ENCODE measurements at regions not wholly inside any gene's neighbourhood (a gene's known extent, or its start where the extent isn't known, plus 50 kb on each side); places are given as distances from the start of the nearest gene placed in this dataset.
"Not testable (repeated sequence)": the region's sequence is repeated elsewhere in the genome, so short reads cannot be mapped to it uniquely, and the experiment has no call there.

DNA sequence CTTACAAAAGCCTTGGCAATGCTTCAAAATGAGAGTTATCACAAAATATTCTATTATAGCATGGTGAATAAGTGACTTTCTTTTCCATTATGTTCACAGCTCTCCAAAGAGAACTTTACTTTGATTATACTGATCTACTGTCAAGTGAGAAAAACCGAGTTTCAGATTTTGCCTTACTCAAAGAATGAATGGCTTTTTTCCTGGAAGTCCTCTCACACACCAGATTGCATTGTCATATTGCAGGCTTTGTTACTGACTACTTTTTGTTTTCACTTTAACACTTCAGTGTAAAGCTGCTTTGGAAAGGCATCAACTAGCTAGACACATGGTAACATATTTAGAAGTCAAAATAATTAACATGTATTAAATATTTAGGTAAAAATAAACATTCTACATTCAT is 765.2 kb upstream of the NUDT12 start:
- DNase-seq = no peak

DNA sequence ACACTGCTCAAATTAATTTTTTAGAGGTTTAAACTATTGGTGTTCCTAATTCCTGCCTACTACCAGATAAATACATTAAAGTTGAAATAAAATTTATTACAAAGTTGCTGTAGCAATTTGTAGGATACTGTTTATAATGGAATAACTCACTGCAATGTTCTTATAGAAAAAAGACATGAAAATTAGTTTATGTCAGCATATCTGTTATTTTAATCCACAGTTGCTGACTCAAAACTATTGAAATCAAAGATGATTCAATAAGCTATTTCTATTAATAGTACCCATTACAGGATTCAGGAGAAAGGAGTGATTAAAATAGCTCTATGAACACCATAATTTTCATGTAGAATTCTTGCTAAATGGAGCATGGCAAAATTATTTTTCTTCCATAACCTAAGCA is 764.4 kb upstream of the NUDT12 start:
- no peak for DNase-seq

- no peak for DNase-seq
Observed at GRCh38 chr5:104325356-104325755, 762.8 kb upstream of the NUDT12 start.

DNA sequence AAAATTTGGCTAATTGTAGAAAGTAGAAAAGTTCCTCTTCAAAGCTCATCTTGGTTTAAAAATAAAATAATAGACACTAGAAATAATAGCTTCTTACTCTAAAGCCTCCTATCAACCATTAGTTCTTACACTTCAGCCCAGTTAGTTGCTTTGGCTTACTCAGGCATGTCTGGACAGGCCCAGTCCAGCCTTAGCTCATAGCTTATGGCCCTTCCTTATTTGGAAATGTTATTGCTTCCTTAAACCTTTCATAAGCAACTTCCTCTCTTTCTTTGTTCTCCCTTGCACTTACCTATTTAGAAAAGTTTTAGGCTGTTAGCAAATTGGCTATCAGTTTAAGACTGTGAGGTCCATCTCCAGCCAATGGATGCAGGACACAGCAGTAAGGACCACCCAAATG is 754.1 kb upstream of the NUDT12 start:
- DNase-seq = not testable (repeated sequence)

GRCh38 chr5:104312481-104312880 is 749.9 kb upstream of the NUDT12 start:
- no peak for DNase-seq

GRCh38 chr5:104305602-104306001 is 743.0 kb upstream of the NUDT12 start:
- no peak for DNase-seq

DNA sequence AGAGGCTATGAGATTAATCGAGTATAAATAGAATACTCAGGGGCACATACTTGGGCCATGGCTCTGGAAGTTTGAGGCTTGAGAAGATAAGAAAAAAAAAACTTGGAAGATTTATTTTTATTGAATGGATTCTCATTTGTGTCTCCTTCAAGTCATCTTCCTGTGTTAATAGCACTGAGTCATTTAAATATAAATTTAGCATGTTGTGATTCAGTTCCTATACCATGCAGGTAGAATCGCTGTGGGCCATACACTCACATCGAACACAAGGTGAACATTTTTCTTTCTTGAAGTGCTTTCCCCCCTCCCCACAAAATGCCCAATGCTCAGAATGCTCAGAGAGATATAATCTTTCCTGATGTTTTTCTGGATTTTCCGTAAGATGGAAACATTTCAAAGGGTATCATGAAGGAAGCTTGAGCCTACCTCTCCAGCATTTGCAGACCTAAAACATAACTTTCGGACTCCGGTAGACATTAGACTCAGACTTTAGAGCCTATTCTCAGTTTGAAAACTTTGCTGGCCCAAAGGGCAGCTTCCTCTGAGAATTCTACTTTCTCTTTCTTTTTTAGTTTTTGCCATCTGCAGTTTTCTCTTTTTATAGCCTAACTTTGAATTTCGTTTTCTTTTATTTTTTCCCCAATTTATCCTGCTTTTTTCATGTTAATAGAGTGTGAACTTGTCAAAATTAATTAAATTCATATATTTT is 737.6 kb upstream of the NUDT12 start:
- DNase-seq = no peak

- no peak for DNase-seq
Observed at GRCh38 chr5:104298518-104298917, 735.9 kb upstream of the NUDT12 start.

DNA sequence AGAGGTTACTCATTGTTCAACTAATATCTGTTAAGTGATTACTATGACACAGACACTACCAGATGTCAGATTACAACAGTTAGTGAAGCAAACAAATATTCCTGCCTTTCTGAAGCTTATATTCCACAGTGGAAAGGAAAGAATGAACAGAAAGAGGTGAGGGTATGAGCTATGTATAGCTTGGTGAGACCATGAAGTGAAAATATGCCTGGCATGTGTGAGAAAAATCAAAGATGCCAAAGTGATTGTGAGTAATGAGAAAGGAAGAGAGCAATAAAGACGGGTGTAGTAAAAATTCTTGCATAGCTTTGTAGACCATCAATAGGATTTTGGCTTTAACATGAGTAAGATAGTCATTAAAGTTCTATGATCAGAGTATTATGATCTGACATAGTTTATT is 734.5 kb upstream of the NUDT12 start:
- DNase-seq = no peak

DNA sequence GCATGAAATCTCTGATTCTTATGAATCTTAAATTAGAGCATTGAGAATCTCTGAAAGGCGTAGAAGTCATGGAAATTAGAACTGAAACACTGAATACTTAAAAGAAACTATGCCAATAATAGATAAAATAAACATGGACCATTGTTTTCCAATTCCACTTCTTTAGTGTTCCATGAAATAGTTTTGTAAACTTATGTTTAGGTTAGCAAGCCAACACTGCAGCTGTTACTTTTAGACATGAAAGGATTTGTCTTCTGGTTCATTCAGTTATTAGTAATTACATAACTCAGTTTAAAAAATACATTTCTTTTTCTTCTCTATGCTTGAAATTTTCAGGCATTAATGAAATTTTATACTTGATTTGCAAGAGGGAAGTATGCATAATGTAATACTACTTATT is 733.4 kb upstream of the NUDT12 start:
- no peak for DNase-seq

GRCh38 chr5:104283136-104283535 is 720.5 kb upstream of the NUDT12 start:
- no peak for DNase-seq

- no peak for DNase-seq
Observed at GRCh38 chr5:104273725-104274124, 711.1 kb upstream of the NUDT12 start.

GRCh38 chr5:104267320-104268015 is 704.9 kb upstream of the NUDT12 start:
- no peak for DNase-seq

GRCh38 chr5:104266161-104266560 is 703.6 kb upstream of the NUDT12 start:
- DNase-seq = no peak

GRCh38 chr5:104265531-104266140 is 703.0 kb upstream of the NUDT12 start:
- DNase-seq = no peak

DNA sequence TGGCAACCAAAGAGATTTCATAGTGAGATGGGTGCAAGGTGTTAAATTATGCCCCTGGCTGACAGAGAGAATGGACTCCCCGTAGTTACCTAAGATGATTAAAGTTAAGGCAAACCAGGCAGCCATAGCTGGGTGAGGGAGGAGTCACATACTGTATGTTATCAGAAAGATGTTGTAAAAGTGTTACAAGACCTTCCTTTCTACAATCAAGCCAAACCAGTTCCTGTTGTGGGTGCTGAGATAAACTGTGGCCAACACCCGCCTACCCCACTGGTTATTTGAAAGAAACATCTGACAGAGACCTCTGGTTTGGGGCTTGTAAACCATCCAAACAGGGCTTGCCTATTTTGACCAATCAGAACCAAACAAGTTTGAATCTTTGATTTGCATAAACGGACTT is 684.7 kb upstream of the NUDT12 start:
- DNase-seq = no peak

DNA sequence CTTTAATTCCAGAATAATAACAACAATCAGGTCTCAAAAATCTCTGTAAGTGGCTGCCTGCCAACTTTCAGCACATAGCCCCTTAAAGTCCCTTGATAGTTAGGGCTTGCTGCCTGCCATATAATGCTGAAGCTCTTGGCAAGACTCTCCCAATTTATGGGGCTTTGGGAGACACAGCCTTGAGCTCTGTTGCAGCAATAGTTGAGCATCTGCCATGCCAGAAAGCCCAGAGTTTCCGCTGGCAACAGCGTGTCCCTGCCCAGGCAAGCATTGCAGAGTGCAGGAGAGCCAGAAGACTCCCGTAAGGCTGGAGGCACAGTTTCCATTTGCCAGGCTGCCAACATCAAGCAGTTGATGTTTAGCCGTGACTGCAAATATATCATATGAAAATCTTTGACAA is 678.5 kb upstream of the NUDT12 start:
- DNase-seq = no peak

DNA sequence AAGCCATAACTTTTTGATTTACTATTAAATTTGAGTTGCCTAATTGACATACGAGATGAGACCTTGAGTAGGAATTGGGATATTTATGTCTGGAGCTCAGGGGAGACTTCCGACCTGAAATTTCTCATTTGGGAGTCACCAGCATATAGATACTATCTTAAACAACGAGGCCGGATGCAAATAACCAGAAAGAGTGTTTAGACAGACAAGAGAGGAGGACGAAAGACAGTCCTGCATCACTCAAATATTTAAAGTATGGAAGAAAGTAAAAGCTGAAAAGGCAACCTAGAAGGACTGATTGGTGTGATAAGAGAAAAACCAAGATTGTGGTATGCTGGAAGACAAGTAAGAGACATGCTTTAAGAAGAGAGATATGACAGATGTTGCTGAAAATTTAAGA is 675.0 kb upstream of the NUDT12 start:
- no peak for DNase-seq

GRCh38 chr5:104223885-104224773 is 661.5 kb upstream of the NUDT12 start:
- DNase-seq = no peak

DNA sequence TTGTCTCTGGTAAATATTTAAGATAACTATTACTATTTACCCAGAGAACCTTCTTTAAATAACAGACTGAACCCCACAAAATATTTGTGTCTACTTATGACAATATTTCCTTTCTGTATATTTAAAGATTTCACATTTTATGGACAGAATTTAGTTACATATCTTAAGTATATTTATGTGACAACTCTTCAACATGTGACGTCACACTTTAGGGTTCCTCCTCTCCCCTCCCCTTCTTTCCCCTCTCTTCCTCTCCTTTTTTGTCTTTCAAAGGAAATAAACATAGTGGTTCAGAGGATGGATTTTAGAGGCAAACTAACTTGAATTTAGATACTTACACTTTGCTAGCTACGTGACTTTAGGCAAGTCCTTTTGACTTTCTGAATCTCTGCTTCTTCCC is 655.6 kb upstream of the NUDT12 start:
- DNase-seq = no peak

DNA sequence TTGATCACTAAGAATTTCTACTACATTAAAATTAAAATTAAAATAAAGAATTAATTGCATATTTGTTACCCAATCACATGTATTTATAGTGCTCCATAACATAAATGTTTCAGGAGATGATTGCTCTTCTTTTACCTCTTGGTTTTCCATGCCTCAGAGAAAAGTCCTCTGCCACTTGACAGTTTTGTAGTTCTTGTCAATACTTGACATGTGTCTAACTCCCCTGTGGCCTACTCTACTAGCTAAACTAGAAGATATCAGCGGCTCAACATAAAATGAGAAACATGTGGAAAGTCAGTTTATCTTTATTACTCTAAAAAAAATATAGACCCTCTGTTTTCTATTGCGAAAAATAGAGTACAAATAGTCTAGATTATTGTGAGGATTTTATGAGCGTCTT is 650.6 kb upstream of the NUDT12 start:
- no peak for DNase-seq

DNA sequence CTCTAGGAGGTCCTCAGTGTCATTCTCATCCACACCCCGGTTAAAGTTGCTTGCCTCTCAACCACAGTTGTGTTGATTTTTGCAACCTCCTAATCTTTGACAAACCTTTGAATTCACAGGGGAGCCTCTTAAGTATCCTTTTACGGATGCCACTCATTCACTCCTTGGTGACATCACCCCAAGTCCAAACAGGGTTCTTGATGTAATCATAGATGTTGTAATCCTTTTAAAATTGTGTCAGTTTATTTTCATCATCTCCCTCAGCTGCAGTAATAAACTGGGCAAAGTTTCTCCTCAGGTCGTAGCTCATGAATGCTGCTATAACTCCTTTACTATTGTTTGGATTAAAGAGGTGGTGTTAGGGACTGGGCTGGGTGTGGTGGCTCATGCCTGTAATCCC is 637.2 kb upstream of the NUDT12 start:
- no peak for DNase-seq

- DNase-seq = no peak
Observed at GRCh38 chr5:104198156-104198555, 635.6 kb upstream of the NUDT12 start.

Measured in CD4-positive, alpha-beta T cell treated with Interferon alpha-2 for 1 hour (primary cell).